OCI-LY3 (cell line): ENCODE measurements at regions not wholly inside any gene's neighbourhood (a gene's known extent, or its start where the extent isn't known, plus 50 kb on each side); places are given as distances from the start of the nearest gene placed in this dataset.

Experiments used
- H2AFZ ChIP-seq: fragments of 200-600, 300-600 bp; shearing (Covaris generic); 2 replicates; pipeline ENCODE4 v1.6.0; 2014; ENCODE audit warnings: antibody characterized with exemption, low read depth, low read length
- H3K27ac ChIP-seq: fragments of 200-600, 300-600 bp; sonication (generic); 2 replicates; pipeline ENCODE4 v1.5.1; 2014; ENCODE audit warnings: mild to moderate bottlenecking, low read length, moderate library complexity, mixed read lengths
- H3K27me3 ChIP-seq: fragments of 200-600, 300-600 bp; sonication (generic); 2 replicates; pipeline ENCODE4 v1.6.1; 2014; ENCODE audit warnings: low read depth, low read length, mixed read lengths
- H3K36me3 ChIP-seq: fragments of 200-600, 300-600 bp; sonication (generic); replicated peaks from 2 replicates; pipeline ENCODE3; 2014; ENCODE audit warnings: low read depth, low read length, mixed read lengths
- H3K4me1 ChIP-seq: fragments of 300-600, 200-600 bp; sonication (generic); 2 replicates; pipeline ENCODE4 v1.6.1; 2014; ENCODE audit warnings: low read length, mixed read lengths
- H3K4me2 ChIP-seq: fragments of 200-600, 300-600 bp; sonication (generic); 2 replicates; pipeline ENCODE4 v1.6.1; 2014; ENCODE audit warnings: low read length, mixed read lengths
- H3K4me3 ChIP-seq: fragments of 300-600, 200-600 bp; sonication (generic); 2 replicates; pipeline ENCODE4 v1.5.1; 2014; ENCODE audit warnings: antibody characterized with exemption, mild to moderate bottlenecking, low read length, moderate library complexity
- H3K79me2 ChIP-seq: fragments of 300-600, 200-600 bp; shearing (Covaris generic); 2 replicates; pipeline ENCODE4 v1.6.1; 2014; ENCODE audit warnings: mild to moderate bottlenecking, low read length, mixed read lengths
- H3K9ac ChIP-seq: fragments of 300-600, 200-600 bp; shearing (Covaris generic); 2 replicates; pipeline ENCODE4 v1.6.0; 2014; ENCODE audit warnings: mild to moderate bottlenecking, low read length, moderate library complexity
- H3K9me3 ChIP-seq: fragments of 200-600, 300-600 bp; shearing (Covaris generic); 2 replicates; pipeline ENCODE4 v1.6.1; 2014; ENCODE audit warnings: low read length, mixed read lengths; ENCODE audit not compliant: insufficient read depth
- H4K20me1 ChIP-seq: fragments of 200-600, 300-600 bp; sonication (generic); 2 replicates; pipeline ENCODE4 v1.6.1; 2016; ENCODE audit warnings: low read length, mixed read lengths; ENCODE audit not compliant: insufficient read depth
- CTCF ChIP-seq: fragments of 200-600, 300-600 bp; sonication (generic); IDR thresholded peaks from 2 replicates; pipeline ENCODE4 v1.5.1; 2014; ENCODE audit warnings: antibody characterized with exemption, low read length, low read depth
- EZH2phosphoT487 ChIP-seq: fragments of 200-600 bp; shearing (Covaris generic); IDR thresholded peaks from 2 replicates; pipeline ENCODE4 v1.6.1; 2018; ENCODE audit warnings: antibody characterized with exemption, mixed run types, low read depth

- no peaks in the 10 kb centered on the region for H4K20me1 ChIP-seq
- no peaks in the 10 kb centered on the region for H3K79me2 ChIP-seq
- no peak overlapping the region for H3K27ac ChIP-seq
- no peak overlapping the region for H2AFZ ChIP-seq
- H3K4me3 ChIP-seq: no peak overlapping the region
- no peak overlapping the region for H3K9ac ChIP-seq
- no peaks in the 10 kb centered on the region for H3K27me3 ChIP-seq
- no peak overlapping the region for H3K4me2 ChIP-seq
- H3K4me1 ChIP-seq: no peaks in the 10 kb centered on the region
- no peak for TF ChIP-seq EZH2phosphoT487
- no peak for TF ChIP-seq CTCF
- no peaks in the 10 kb centered on the region for H3K9me3 ChIP-seq
- no peaks in the 10 kb centered on the region for H3K36me3 ChIP-seq
Observed at GRCh38 chr5:96093890-96094381, 132.3 kb upstream of the ELL2 start.

- Histone ChIP-seq H3K9me3 (no peaks in the 10 kb centered on the region), H3K27me3 (no peaks in the 10 kb centered on the region), H3K4me3 (no peak overlapping the region), H2AFZ (no peak overlapping the region), H3K4me1 (no peaks in the 10 kb centered on the region), H3K4me2 (no peak overlapping the region), H3K9ac (no peak overlapping the region), H3K79me2 (no peaks in the 10 kb centered on the region), H4K20me1 (no peaks in the 10 kb centered on the region), H3K36me3 (no peaks in the 10 kb centered on the region), H3K27ac (no peak overlapping the region)
- TF ChIP-seq EZH2phosphoT487: no peak
- no peak for TF ChIP-seq CTCF
Observed at GRCh38 chr5:96093340-96093739, 131.7 kb upstream of the ELL2 start.

GRCh38 chr5:96091874-96092273, 130.2 kb upstream of the ELL2 start:
- H3K27me3 ChIP-seq: no peaks in the 10 kb centered on the region
- H3K4me1 ChIP-seq: no peaks in the 10 kb centered on the region
- H2AFZ ChIP-seq: no peak overlapping the region
- no peaks in the 10 kb centered on the region for H4K20me1 ChIP-seq
- no peak overlapping the region for H3K27ac ChIP-seq
- TF ChIP-seq EZH2phosphoT487: no peak
- no peak for TF ChIP-seq CTCF
- no peak overlapping the region for H3K4me3 ChIP-seq
- no peak overlapping the region for H3K9ac ChIP-seq
- no peaks in the 10 kb centered on the region for H3K36me3 ChIP-seq
- H3K9me3 ChIP-seq: no peaks in the 10 kb centered on the region
- no peaks in the 10 kb centered on the region for H3K79me2 ChIP-seq
- H3K4me2 ChIP-seq: no peak overlapping the region

- no peak overlapping the region for H3K9ac ChIP-seq
- H2AFZ ChIP-seq: no peak overlapping the region
- H3K79me2 ChIP-seq: no peaks in the 10 kb centered on the region
- H3K4me1 ChIP-seq: no peaks in the 10 kb centered on the region
- no peak overlapping the region for H3K27ac ChIP-seq
- H4K20me1 ChIP-seq: no peaks in the 10 kb centered on the region
- no peaks in the 10 kb centered on the region for H3K27me3 ChIP-seq
- H3K36me3 ChIP-seq: no peaks in the 10 kb centered on the region
- no peaks in the 10 kb centered on the region for H3K9me3 ChIP-seq
- H3K4me2 ChIP-seq: no peak overlapping the region
- TF ChIP-seq CTCF (no peak), EZH2phosphoT487 (no peak)
- no peak overlapping the region for H3K4me3 ChIP-seq
Observed at GRCh38 chr5:96090215-96090614, 128.6 kb upstream of the ELL2 start.
